AG09309 (cell line): ENCODE measurements at regions not wholly inside any gene's neighbourhood (a gene's known extent, or its start where the extent isn't known, plus 50 kb on each side); places are given as distances from the start of the nearest gene placed in this dataset.

ENCODE experiments used
- DNase-seq: peaks from one replicate; pipeline ENCODE4 v3.0.0-alpha.2; 2010; ENCODE audit warnings: low read depth
- H3K4me3 ChIP-seq: 2 replicates; pipeline ENCODE4 v1.5.1; 2011; ENCODE audit warnings: mild to moderate bottlenecking, low read depth, low read length, moderate library complexity; ENCODE audit not compliant: control insufficient read depth
- TF ChIP-seq, protein P1 (sequence below): IDR thresholded peaks from 2 replicates; pipeline ENCODE4 v1.5.1; 2011; ENCODE audit warnings: mild to moderate bottlenecking, low read depth, low read length, inconsistent platforms; ENCODE audit not compliant: insufficient read depth, control insufficient read depth; ENCODE audit errors: missing control alignments

DNA sequence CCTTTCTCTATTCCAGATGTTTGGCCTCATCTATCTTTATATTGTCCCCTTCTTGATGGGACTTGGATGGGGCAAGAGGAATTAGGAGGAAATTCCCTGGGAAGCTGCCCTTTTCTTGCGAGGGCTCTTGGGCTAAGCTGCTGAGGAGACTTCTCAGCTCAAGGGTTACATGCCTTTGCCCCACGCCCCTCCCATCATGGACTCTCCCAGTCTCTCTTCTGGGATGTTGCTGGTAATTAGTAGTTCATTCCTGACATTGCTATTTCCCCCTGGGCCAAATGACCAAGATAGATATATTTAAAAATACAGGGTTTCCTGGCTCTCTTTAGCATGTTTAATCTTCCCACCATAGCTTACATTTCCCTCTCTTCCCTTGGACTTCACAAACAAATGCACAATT lies 90.6 kb upstream of the RALGPS2 start:
- TF ChIP-seq, protein P1, sequence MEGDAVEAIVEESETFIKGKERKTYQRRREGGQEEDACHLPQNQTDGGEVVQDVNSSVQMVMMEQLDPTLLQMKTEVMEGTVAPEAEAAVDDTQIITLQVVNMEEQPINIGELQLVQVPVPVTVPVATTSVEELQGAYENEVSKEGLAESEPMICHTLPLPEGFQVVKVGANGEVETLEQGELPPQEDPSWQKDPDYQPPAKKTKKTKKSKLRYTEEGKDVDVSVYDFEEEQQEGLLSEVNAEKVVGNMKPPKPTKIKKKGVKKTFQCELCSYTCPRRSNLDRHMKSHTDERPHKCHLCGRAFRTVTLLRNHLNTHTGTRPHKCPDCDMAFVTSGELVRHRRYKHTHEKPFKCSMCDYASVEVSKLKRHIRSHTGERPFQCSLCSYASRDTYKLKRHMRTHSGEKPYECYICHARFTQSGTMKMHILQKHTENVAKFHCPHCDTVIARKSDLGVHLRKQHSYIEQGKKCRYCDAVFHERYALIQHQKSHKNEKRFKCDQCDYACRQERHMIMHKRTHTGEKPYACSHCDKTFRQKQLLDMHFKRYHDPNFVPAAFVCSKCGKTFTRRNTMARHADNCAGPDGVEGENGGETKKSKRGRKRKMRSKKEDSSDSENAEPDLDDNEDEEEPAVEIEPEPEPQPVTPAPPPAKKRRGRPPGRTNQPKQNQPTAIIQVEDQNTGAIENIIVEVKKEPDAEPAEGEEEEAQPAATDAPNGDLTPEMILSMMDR = no peak
- DNase-seq = no peak
- no peak overlapping the region for H3K4me3 ChIP-seq

DNA sequence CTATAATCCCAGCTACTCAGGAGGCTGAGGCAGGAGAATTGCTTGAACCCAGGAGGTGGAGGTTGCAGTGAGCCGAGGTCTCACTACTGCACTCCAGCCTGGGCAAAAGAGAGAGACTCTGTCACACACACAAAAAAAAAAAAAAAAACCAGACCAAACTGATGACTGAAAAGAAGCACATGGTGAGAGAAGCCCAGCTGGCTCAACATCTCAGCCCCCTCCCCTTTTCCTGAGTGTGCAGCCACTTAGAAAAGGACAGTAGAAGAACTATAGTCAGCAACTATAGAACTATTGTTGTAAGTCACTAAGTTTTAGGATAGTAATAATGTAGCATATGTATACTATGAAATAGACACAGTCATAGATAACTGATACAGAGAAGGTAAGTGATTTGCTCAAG lies 87.2 kb upstream of the RALGPS2 start:
- no peak overlapping the region for H3K4me3 ChIP-seq
- TF ChIP-seq, protein P1 = no peak
- DNase-seq = no peak

DNA sequence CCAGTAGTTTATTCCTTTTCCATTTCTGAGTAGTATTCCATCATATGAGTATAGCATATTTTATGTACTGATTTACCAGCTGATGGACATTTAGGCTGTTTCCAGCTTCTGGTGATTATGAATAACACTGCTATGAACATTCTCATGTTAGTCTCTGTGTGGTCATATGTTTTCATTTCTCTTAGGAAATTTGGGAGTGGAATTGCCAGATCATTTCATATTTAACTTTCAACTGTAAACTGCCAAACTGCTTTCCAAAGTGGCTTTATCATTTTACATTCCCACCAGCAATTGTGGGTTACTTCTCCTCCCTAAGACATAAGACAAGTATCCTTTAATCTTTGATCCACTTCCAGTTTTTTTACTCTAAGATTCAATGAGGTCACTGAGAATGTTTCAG lies 85.7 kb upstream of the RALGPS2 start:
- H3K4me3 ChIP-seq = no peak overlapping the region
- DNase-seq = no peak
- TF ChIP-seq, protein P1 = no peak

DNA sequence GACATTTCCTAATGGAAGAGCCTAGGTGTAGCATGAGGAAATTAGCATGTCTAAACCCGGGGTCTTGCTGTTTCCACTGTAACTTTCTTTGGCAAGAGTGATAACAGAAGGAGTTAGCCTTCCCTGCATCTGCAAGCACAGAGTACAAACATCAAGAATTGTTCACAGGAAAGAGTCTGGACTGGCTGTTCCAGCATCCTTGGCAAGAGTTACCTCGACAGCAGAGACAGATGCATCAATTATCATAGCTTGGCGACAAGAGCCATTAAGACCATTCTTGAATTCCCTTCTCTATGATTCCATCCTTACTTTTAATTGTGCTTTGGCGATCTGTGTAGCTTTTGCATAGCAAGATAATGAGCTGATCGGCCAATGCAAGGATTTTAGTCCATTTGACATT lies 82.8 kb upstream of the RALGPS2 start:
- TF ChIP-seq, protein P1 = no peak
- DNase-seq = no peak
- no peak overlapping the region for H3K4me3 ChIP-seq

DNA sequence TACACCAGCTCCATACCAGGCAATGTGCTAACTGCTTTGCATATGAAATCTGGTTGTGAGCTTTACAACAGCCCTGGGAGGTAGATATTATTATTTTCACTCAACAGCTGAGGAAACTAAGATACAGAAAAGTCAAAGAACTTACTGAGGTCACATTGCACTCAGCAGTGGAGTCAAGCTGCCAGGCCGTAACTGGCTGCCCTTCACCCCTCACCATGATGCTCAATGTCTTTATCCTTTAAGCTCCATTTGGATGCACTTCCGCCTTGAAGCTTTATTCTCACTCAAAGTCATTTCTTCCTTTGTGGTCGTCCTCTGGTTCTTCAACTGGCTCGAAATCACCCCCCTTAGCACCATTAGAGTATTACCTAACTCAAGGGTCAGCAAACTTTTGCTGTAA lies 81.7 kb upstream of the RALGPS2 start:
- TF ChIP-seq, protein P1 = no peak
- no peak overlapping the region for H3K4me3 ChIP-seq
- no peak for DNase-seq

DNA sequence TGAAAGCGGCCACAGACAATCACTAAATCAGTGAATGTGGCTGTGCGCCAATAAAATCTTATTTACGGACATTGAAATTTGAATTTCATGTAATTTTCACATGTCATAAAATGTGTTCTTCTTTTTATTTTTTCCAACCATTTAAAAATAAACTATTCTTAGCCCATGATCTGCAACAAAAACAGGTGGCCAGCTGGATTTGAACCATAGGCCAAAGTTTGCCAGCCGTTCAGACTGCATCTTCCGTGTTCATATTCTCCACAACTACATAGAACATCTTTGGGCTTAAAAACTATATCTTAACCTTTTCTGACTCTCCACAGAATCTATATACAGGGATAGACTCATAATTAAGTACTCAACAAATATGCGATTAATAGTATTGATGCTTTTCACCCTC lies 81.2 kb upstream of the RALGPS2 start:
- TF ChIP-seq, protein P1 = no peak
- H3K4me3 ChIP-seq = no peak overlapping the region
- no peak for DNase-seq
